ENCODE measurements at regions not wholly inside any gene's neighbourhood (a gene's known extent, or its start where the extent isn't known, plus 50 kb on each side); places are given as distances from the start of the nearest gene placed in this dataset.
"Not testable (repeated sequence)": the region's sequence is repeated elsewhere in the genome, so short reads cannot be mapped to it uniquely, and the experiment has no call there.

- DNase-seq (ENCODE audit: low read depth) = no peak
Measured at GRCh38 chr5:87746891-87747377, 334.2 kb upstream of the CCNH start.

GRCh38 chr5:87746341-87746740 lies 333.6 kb upstream of the CCNH start:
- no peak for DNase-seq (ENCODE audit: low read depth)

- DNase-seq (ENCODE audit: low read depth) = no peak
Measured at GRCh38 chr5:87741881-87742280, 329.2 kb upstream of the CCNH start.

- DNase-seq (ENCODE audit: low read depth) = no peak
Measured at GRCh38 chr5:87735923-87736322, 323.2 kb upstream of the CCNH start.

- no peak for DNase-seq (ENCODE audit: low read depth)
Measured at GRCh38 chr5:87733897-87734296, 321.2 kb upstream of the CCNH start.

- no peak for DNase-seq (ENCODE audit: low read depth)
Measured at GRCh38 chr5:87732875-87733768, 320.4 kb upstream of the CCNH start.

GRCh38 chr5:87729781-87730180 lies 317.1 kb upstream of the CCNH start:
- DNase-seq (ENCODE audit: low read depth) = no peak

- no peak for DNase-seq (ENCODE audit: low read depth)
Measured at GRCh38 chr5:87722286-87722685, 309.6 kb upstream of the CCNH start.

- not testable (repeated sequence) for DNase-seq (ENCODE audit: low read depth)
Measured at GRCh38 chr5:87718224-87718925, 305.6 kb upstream of the CCNH start.

GRCh38 chr5:87717761-87718160 lies 305.0 kb upstream of the CCNH start:
- no peak for DNase-seq (ENCODE audit: low read depth)

- DNase-seq (ENCODE audit: low read depth) = no peak
Measured at GRCh38 chr5:87705876-87706275, 293.1 kb upstream of the CCNH start.

- DNase-seq (ENCODE audit: low read depth) = no peak
Measured at GRCh38 chr5:87686975-87687374, 274.2 kb upstream of the CCNH start.

GRCh38 chr5:87686018-87686417 lies 273.3 kb upstream of the CCNH start:
- DNase-seq (ENCODE audit: low read depth) = no peak

GRCh38 chr5:87674235-87674634 lies 261.5 kb upstream of the CCNH start:
- DNase-seq (ENCODE audit: low read depth) = no peak

- no peak for DNase-seq (ENCODE audit: low read depth)
Measured at GRCh38 chr5:87671146-87671545, 258.4 kb upstream of the CCNH start.

- DNase-seq (ENCODE audit: low read depth) = no peak
Measured at GRCh38 chr5:87665166-87665565, 252.4 kb upstream of the CCNH start.

- DNase-seq (ENCODE audit: low read depth) = no peak
Measured at GRCh38 chr5:87661784-87662566, 249.2 kb upstream of the CCNH start.

- DNase-seq (ENCODE audit: low read depth) = no peak
Measured at GRCh38 chr5:87653242-87653641, 240.5 kb upstream of the CCNH start.

- DNase-seq (ENCODE audit: low read depth) = no peak
Measured at GRCh38 chr5:87650284-87650683, 237.6 kb upstream of the CCNH start.

- no peak for DNase-seq (ENCODE audit: low read depth)
Measured at GRCh38 chr5:87649455-87649854, 236.7 kb upstream of the CCNH start.

GRCh38 chr5:87645224-87645623 lies 232.5 kb upstream of the CCNH start:
- no peak for DNase-seq (ENCODE audit: low read depth)

GRCh38 chr5:87640902-87641301 lies 228.2 kb upstream of the CCNH start:
- DNase-seq (ENCODE audit: low read depth) = no peak

All from stimulated activated CD8-positive, alpha-beta memory T cell treated with anti-CD3 and anti-CD28 coated beads, Interleukin-12 subunit alpha, Interleukin-12 subunit beta, amount 100 ng/mL, for 4 hours (primary cell).